ENCODE measurements at regions not wholly inside any gene's neighbourhood (a gene's known extent, or its start where the extent isn't known, plus 50 kb on each side); places are given as distances from the start of the nearest gene placed in this dataset.

DNA sequence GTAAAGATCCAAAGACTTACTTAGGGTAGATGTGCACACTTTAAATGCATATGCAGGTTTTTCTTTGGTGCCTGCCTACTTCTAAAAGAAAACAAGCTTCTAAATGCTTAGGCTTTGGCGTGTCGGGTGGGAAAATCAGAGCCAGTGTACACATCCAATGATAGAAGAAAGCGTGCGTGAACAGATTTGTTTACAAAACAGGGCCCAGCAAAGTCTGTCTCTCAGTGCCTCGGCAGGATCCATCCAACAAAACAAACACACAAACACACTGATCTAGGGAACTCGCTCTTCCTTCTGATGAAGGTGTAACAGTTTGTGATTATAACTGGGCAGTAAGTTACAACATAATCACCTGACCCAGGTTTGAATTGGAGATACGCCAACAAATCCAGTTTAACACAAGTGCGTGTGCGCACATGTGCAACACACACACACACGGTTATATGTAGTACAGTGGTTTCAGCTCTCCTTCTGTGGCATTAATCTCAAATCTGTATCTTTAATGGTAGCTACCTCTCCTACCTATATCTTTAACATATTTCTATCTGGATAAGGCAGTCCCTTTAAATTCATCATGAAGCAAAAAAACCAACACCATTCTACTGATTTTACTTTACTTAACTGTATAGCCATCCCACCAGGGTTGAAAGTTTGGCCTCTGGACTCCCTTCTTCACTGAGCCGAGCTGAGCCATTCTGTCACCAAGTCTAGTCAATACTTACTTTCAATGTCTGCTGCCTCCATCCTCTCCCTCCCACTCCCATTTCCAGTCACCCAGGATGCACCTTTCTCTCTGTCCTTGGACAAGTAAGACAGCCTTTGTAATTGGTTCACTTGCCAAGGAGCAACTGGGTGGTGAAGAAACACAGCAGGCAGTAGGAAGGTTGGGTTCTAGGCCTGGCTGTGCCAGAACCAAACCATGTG is 184.4 kb upstream of the KLF14 start:
- TF ChIP-seq, protein P1, sequence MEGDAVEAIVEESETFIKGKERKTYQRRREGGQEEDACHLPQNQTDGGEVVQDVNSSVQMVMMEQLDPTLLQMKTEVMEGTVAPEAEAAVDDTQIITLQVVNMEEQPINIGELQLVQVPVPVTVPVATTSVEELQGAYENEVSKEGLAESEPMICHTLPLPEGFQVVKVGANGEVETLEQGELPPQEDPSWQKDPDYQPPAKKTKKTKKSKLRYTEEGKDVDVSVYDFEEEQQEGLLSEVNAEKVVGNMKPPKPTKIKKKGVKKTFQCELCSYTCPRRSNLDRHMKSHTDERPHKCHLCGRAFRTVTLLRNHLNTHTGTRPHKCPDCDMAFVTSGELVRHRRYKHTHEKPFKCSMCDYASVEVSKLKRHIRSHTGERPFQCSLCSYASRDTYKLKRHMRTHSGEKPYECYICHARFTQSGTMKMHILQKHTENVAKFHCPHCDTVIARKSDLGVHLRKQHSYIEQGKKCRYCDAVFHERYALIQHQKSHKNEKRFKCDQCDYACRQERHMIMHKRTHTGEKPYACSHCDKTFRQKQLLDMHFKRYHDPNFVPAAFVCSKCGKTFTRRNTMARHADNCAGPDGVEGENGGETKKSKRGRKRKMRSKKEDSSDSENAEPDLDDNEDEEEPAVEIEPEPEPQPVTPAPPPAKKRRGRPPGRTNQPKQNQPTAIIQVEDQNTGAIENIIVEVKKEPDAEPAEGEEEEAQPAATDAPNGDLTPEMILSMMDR (IDR thresholded peaks at IDR 0.05), result no peak
- TF ChIP-seq POLR2A (IDR thresholded peaks at IDR 0.05), result no peak
- TF ChIP-seq POLR2AphosphoS5 (IDR thresholded peaks at IDR 0.05), result no peak

Measured in sigmoid colon (tissue), 4 donors.